OCI-LY7 (cell line): ENCODE measurements at regions not wholly inside any gene's neighbourhood (a gene's known extent, or its start where the extent isn't known, plus 50 kb on each side); places are given as distances from the start of the nearest gene placed in this dataset.

Experiments used
- CTCF ChIP-seq: fragments of 200-600 bp; sonication (generic); conservative IDR thresholded peaks from 2 replicates; pipeline ENCODE4 v1.5.1; 2014; ENCODE audit warnings: mild to moderate bottlenecking, antibody characterized with exemption, low read length, moderate library complexity, mixed read lengths
- EZH2phosphoT487 ChIP-seq: fragments of 200-600 bp; sonication (generic); IDR thresholded peaks from 2 replicates; pipeline ENCODE4 v1.6.1; 2018; ENCODE audit warnings: low read depth, borderline replicate concordance, mild to moderate bottlenecking, mixed run types, antibody characterized with exemption, low read length, moderate library complexity, mixed read lengths

- no peak for TF ChIP-seq CTCF
- no peak for TF ChIP-seq EZH2phosphoT487
Observed at GRCh38 chr4:4647041-4647440, 105.2 kb upstream of the STX18 start.
